Left lung (tissue), 4 donors: ENCODE measurements at regions not wholly inside any gene's neighbourhood (a gene's known extent, or its start where the extent isn't known, plus 50 kb on each side); places are given as distances from the start of the nearest gene placed in this dataset.

Experiments used
- ATAC-seq: fragments of 200-7000 bp; cut with Tn5 transposase; one replicate; pipeline ENCODE4 v1.9.1; 2020; ENCODE audit warnings: moderate library complexity
- DNase-seq, 4 donors: peaks; one replicate each; pipeline ENCODE4 v3.0.0-alpha.2; 2013 to 2020
- H3K27ac ChIP-seq, 2 donors: fragments of 200-600 bp; sonication (generic) in 1 of 2; one replicate each; pipeline versions ENCODE4 v1.5.0 to v1.8.0; 2020 to 2021
- H3K27me3 ChIP-seq, 2 donors: fragments of 200-600 bp; sonication (generic) in 1 of 2; one replicate each; pipeline versions ENCODE4 v1.5.0 to v1.8.0; 2020 to 2021
- H3K36me3 ChIP-seq, 2 donors: fragments of 200-600 bp; sonication (generic) in 1 of 2; one replicate each; pipeline versions ENCODE4 v1.5.0 to v1.8.0; 2020 to 2021
- H3K4me1 ChIP-seq, 2 donors: fragments of 200-600 bp; one replicate each; pipeline ENCODE4 v1.8.0; 2021
- H3K4me3 ChIP-seq, 2 donors: fragments of 200-600 bp; sonication (generic) in 1 of 2; one replicate each; pipeline versions ENCODE4 v1.5.0 to v1.8.0; 2020 to 2021; ENCODE audit warnings: mild to moderate bottlenecking in 1 of 2
- H3K9me3 ChIP-seq, 2 donors: fragments of 200-600 bp; sonication (generic) in 1 of 2; one replicate each; pipeline versions ENCODE4 v1.5.0 to v1.8.0; 2020 to 2021
- CTCF ChIP-seq, 2 donors: fragments of 200-600 bp; sonication (generic) in 1 of 2; IDR thresholded peaks; one replicate each; pipeline versions ENCODE4 v1.5.0 to v1.8.0; 2021; ENCODE audit warnings: antibody characterized with exemption in 2 of 2
- intact Hi-C, 2 donors: fragments of 100-400 bp; cut with DNase I; formaldehyde crosslinking; loops; one replicate each; pipeline versions ENCODE4 v1.11.2 to v1.14.2; 2022
- donor health status: DM: no; HTN: yes; CAD: no.
- donor health status: DM: no; HTN: no; CAD: no.

DNA sequence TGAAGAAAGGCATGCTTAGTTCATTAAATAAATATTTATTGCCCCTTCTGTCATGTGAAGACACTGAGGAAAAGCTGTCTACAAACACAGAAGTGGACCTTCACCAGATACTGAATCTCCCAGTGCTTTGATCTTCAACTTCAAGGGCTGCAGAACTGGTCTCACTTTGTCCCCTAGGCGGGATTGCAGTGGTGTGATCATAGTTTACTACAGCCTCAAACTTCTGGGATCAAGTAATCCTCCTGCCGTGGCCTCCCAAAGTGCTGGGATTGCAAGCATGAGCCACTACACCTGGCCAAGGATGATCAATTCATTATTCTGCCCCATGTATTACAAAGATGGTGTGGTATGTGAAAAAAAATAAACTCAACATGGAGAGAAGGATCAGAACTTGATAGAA lies 496.2 kb upstream of the HS3ST5 start:
- peaks cover 0 to 6% of the 10 kb centered on the region in 2 donors for H3K9me3 ChIP-seq
- DNase-seq (no peak), ATAC-seq (no peak)
- H3K27me3 ChIP-seq = no peaks in the 10 kb centered on the region
- no peak overlapping the region for H3K27ac ChIP-seq
- no peak for TF ChIP-seq CTCF (IDR thresholded peaks at IDR 0.05)
- no peak overlapping the region for H3K4me3 ChIP-seq
- intact Hi-C loops = no loop called here
- no peaks in the 10 kb centered on the region for H3K4me1 ChIP-seq
- H3K36me3 ChIP-seq = no peaks in the 10 kb centered on the region

DNA sequence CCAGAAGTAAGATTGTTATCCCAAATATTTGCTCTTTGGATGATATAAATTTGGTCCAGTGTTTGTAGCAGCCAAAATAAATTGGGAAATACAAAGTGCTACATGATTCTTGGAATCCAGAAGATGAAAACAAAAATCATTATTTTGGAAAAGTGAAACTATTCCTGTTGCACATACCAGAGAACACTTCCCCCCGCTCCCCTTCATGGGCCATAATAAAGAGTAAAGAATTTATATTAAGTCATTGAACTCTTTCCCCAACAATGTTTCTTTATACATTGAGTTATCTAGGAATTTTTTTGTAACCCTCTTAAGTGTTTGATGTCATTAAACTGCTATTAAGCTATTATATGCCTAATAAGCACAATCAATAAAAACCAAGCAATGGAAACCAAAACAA lies 490.4 kb upstream of the HS3ST5 start:
- Histone ChIP-seq H3K4me1 (no peaks in the 10 kb centered on the region), H3K36me3 (no peaks in the 10 kb centered on the region), H3K4me3 (no peak overlapping the region), H3K27ac (no peak overlapping the region), H3K9me3 (no peaks in the 10 kb centered on the region), H3K27me3 (no peaks in the 10 kb centered on the region)
- TF ChIP-seq CTCF (IDR thresholded peaks at IDR 0.05) = no peak
- no peak for ATAC-seq
- intact Hi-C loops = no loop called here
- peak in 2 of 4 donors; percentile 37 to 57 for DNase-seq

DNA sequence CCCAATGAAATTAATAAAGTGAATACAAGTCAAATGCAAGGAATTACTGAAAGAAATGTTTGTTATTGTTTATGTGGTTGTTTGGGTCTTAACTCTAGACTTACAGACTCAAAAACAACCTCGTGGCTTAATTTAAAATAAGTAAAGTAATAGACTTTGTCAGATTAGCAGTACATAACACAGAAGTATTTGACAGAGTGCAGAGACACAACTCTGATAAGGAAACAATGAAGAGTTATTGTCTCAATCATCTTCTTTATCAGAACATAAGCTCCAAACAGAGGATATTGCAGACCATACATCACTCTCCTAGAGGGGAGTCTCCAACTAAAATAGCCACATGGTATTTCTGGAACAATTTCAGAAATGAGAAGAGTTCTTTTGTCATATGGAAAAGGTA lies 487.7 kb upstream of the HS3ST5 start:
- TF ChIP-seq CTCF (IDR thresholded peaks at IDR 0.05) = no peak
- ATAC-seq (no peak), DNase-seq (no peak)
- no peak overlapping the region for H3K4me3 ChIP-seq
- H3K36me3 ChIP-seq = no peaks in the 10 kb centered on the region
- intact Hi-C loops = no loop called here
- H3K4me1 ChIP-seq = no peaks in the 10 kb centered on the region
- H3K27me3 ChIP-seq = no peaks in the 10 kb centered on the region
- no peaks in the 10 kb centered on the region for H3K9me3 ChIP-seq
- no peak overlapping the region for H3K27ac ChIP-seq

DNA sequence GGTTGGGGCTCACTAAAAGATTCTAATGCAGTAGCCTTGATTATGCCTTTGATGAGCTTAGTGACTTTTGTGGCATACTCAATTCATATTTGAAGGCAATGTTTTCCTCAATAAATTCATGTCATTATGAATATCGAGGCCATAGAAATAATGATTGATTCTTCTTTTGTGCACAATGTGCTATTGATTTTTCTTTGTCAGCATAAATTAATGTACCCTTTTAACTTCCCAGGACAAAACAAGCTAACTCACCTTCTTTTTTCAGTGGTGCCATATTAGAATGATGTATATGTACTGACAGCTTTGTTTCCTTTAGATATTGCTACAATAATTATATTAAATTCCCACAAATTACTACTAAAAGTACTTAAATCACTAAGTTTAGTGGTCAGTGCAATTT lies 484.3 kb upstream of the HS3ST5 start:
- Histone ChIP-seq H3K9me3 (no peaks in the 10 kb centered on the region), H3K27ac (no peak overlapping the region), H3K27me3 (no peaks in the 10 kb centered on the region), H3K36me3 (no peaks in the 10 kb centered on the region), H3K4me1 (no peaks in the 10 kb centered on the region), H3K4me3 (no peak overlapping the region)
- DNase-seq (no peak), ATAC-seq (no peak)
- intact Hi-C loops = no loop called here
- TF ChIP-seq CTCF (IDR thresholded peaks at IDR 0.05) = no peak

DNA sequence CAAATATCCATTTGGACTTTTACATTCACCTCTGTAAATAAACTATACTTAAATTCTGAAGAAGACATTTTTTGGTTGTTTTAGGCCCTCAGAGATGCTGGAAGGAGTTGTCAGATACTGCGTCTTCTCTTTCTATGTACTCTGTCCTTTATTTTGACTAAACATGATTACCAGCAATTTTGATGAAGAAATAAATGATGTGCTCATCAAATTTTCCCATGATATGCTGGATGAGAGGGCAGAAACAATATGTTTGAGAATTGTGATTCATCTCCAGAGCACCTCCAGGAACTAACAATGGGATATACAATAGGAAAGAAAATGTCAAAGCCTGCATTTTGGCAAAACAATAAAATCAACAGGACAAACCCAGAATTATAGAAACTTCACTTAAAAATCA lies 481.6 kb upstream of the HS3ST5 start:
- H3K4me1 ChIP-seq = no peaks in the 10 kb centered on the region
- H3K27ac ChIP-seq = no peak overlapping the region
- DNase-seq (no peak), ATAC-seq (no peak)
- intact Hi-C loops = no loop called here
- no peaks in the 10 kb centered on the region for H3K27me3 ChIP-seq
- TF ChIP-seq CTCF (IDR thresholded peaks at IDR 0.05) = no peak
- no peaks in the 10 kb centered on the region for H3K9me3 ChIP-seq
- no peak overlapping the region for H3K4me3 ChIP-seq
- H3K36me3 ChIP-seq = no peaks in the 10 kb centered on the region
